ENCODE measurements at regions not wholly inside any gene's neighbourhood (a gene's known extent, or its start where the extent isn't known, plus 50 kb on each side); places are given as distances from the start of the nearest gene placed in this dataset.

DNA sequence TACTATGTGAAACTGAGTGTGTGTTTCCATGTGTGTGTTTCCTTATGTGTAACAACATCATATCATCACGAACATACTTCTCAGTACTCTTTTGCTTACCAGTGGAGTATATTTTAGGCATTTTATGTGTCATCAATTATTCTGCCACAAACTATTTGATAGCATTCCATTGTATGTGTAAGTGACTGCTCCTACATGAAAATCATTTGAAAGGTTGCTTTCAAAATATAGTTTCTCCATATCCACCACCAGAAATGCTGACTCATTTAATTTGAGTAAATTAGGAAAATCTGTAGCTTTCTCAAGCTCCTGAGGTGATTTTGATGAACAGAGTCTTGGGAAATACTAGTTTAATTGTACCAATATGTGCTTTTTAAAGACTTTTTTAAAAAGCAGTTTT, 376.2 kb downstream of the PCDH18 start:
- TF ChIP-seq, protein P1, sequence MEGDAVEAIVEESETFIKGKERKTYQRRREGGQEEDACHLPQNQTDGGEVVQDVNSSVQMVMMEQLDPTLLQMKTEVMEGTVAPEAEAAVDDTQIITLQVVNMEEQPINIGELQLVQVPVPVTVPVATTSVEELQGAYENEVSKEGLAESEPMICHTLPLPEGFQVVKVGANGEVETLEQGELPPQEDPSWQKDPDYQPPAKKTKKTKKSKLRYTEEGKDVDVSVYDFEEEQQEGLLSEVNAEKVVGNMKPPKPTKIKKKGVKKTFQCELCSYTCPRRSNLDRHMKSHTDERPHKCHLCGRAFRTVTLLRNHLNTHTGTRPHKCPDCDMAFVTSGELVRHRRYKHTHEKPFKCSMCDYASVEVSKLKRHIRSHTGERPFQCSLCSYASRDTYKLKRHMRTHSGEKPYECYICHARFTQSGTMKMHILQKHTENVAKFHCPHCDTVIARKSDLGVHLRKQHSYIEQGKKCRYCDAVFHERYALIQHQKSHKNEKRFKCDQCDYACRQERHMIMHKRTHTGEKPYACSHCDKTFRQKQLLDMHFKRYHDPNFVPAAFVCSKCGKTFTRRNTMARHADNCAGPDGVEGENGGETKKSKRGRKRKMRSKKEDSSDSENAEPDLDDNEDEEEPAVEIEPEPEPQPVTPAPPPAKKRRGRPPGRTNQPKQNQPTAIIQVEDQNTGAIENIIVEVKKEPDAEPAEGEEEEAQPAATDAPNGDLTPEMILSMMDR (conservative IDR thresholded peaks at IDR 0.05): no peak
- TF ChIP-seq EZH2 (IDR thresholded peaks at IDR 0.05; ENCODE audit: low read depth): no peak

Data from PC-9 (cell line).